Endodermal cell (in vitro differentiated cells): ENCODE measurements at regions not wholly inside any gene's neighbourhood (a gene's known extent, or its start where the extent isn't known, plus 50 kb on each side); places are given as distances from the start of the nearest gene placed in this dataset.

Source experiments
- DNase-seq: peaks from one replicate; pipeline ENCODE4 v3.0.0-alpha.2; 2017
- H3K27ac ChIP-seq: 2 replicates; pipeline ENCODE4 v1.5.1; 2013; ENCODE audit warnings: mild to moderate bottlenecking, low read depth, low read length, moderate library complexity
- H3K27me3 ChIP-seq: 2 replicates; pipeline ENCODE4 v1.6.1; 2013; ENCODE audit warnings: mild to moderate bottlenecking, low read length, moderate library complexity; ENCODE audit not compliant: insufficient read depth, control insufficient read depth, poor library complexity, severe bottlenecking
- H3K36me3 ChIP-seq: 2 replicates; pipeline ENCODE4 v1.7.0; 2013; ENCODE audit warnings: mild to moderate bottlenecking, low read length, moderate library complexity; ENCODE audit not compliant: control insufficient read depth, insufficient read depth
- H3K4me1 ChIP-seq: one replicate; pipeline ENCODE4 v1.7.0; 2013; ENCODE audit warnings: low read length; ENCODE audit not compliant: control insufficient read depth, insufficient read depth
- H3K4me3 ChIP-seq: 2 replicates; pipeline ENCODE4 v1.5.1; 2013; ENCODE audit warnings: mild to moderate bottlenecking, low read length, moderate library complexity
- H3K9ac ChIP-seq: 2 replicates; pipeline ENCODE4 v1.6.1; 2013; ENCODE audit warnings: mild to moderate bottlenecking, low read length, moderate library complexity; ENCODE audit not compliant: poor library complexity, severe bottlenecking; ENCODE audit errors: extremely low read depth
- H3K9me3 ChIP-seq: 2 replicates; pipeline ENCODE4 v1.6.1; 2013; ENCODE audit warnings: mild to moderate bottlenecking, low read length, moderate library complexity; ENCODE audit not compliant: control insufficient read depth
- H3K27ac Mint-ChIP-seq: 2 replicates; pipeline ENCODE4 v1.8.0; 2020; ENCODE audit warnings: mixed read lengths
- H3K27me3 Mint-ChIP-seq: 2 replicates; pipeline ENCODE4 v1.8.0; 2021; ENCODE audit warnings: mild to moderate bottlenecking, mixed read lengths; ENCODE audit not compliant: insufficient read depth
- H3K36me3 Mint-ChIP-seq: 2 replicates; pipeline ENCODE4 v1.8.0; 2020; ENCODE audit warnings: low read depth, mixed read lengths
- H3K4me1 Mint-ChIP-seq: 2 replicates; pipeline ENCODE4 v1.8.0; 2020; ENCODE audit warnings: mixed read lengths
- H3K4me3 Mint-ChIP-seq: 2 replicates; pipeline ENCODE4 v1.8.0; 2020; ENCODE audit warnings: mild to moderate bottlenecking, moderate library complexity, mixed read lengths
- H3K9me3 Mint-ChIP-seq: 2 replicates; pipeline ENCODE4 v1.8.0; 2020; ENCODE audit warnings: mild to moderate bottlenecking, mixed read lengths
- WGBS, 2 experiments: methylation state at CpG; one replicate each; pipeline versions ENCODE4 v1.1.5 to v1.1.7; 2013; ENCODE audit warnings: missing lambda C conversion rate in 2 of 2, mixed read lengths in 1 of 2; ENCODE audit not compliant: insufficient coverage in 1 of 2, insufficient read length in 1 of 2; 5-methylcytosine and 5-hydroxymethylcytosine counted together
- TF ChIP-seq, protein P1 (sequence below): fragments of 200-600 bp; sonication (generic); conservative IDR thresholded peaks from 2 replicates; pipeline ENCODE4 v1.5.0; 2021; ENCODE audit warnings: antibody characterized with exemption, mild to moderate bottlenecking

- H3K27ac Mint-ChIP-seq = no peak overlapping the region
- TF ChIP-seq, protein P1, sequence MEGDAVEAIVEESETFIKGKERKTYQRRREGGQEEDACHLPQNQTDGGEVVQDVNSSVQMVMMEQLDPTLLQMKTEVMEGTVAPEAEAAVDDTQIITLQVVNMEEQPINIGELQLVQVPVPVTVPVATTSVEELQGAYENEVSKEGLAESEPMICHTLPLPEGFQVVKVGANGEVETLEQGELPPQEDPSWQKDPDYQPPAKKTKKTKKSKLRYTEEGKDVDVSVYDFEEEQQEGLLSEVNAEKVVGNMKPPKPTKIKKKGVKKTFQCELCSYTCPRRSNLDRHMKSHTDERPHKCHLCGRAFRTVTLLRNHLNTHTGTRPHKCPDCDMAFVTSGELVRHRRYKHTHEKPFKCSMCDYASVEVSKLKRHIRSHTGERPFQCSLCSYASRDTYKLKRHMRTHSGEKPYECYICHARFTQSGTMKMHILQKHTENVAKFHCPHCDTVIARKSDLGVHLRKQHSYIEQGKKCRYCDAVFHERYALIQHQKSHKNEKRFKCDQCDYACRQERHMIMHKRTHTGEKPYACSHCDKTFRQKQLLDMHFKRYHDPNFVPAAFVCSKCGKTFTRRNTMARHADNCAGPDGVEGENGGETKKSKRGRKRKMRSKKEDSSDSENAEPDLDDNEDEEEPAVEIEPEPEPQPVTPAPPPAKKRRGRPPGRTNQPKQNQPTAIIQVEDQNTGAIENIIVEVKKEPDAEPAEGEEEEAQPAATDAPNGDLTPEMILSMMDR = no peak
- Histone ChIP-seq H3K4me3 (no peak overlapping the region), H3K9me3 (peaks cover 10% of the 10 kb centered on the region), H3K4me1 (no peaks in the 10 kb centered on the region), H3K36me3 (no peaks in the 10 kb centered on the region), H3K27ac (no peak overlapping the region), H3K9ac (no peak overlapping the region), H3K27me3 (no peaks in the 10 kb centered on the region)
- no peaks in the 10 kb centered on the region for H3K36me3 Mint-ChIP-seq
- H3K4me3 Mint-ChIP-seq = no peak overlapping the region
- no peaks in the 10 kb centered on the region for H3K27me3 Mint-ChIP-seq
- H3K4me1 Mint-ChIP-seq = no peaks in the 10 kb centered on the region
- DNase-seq = no peak
- H3K9me3 Mint-ChIP-seq = peaks cover 10% of the 10 kb centered on the region
- WGBS, 2 experiments = 94 to 100% methylated on average over 1 of the region's 1 CpG
Observed at GRCh38 chr16:62966626-62967025, 930.4 kb upstream of the CDH8 start.

- TF ChIP-seq, protein P1 = no peak
- Histone ChIP-seq H3K9ac (no peak overlapping the region), H3K4me1 (no peaks in the 10 kb centered on the region), H3K36me3 (no peaks in the 10 kb centered on the region), H3K27me3 (no peaks in the 10 kb centered on the region), H3K9me3 (peaks cover 10% of the 10 kb centered on the region), H3K27ac (no peak overlapping the region), H3K4me3 (no peak overlapping the region)
- H3K4me3 Mint-ChIP-seq = no peak overlapping the region
- no peak for DNase-seq
- H3K4me1 Mint-ChIP-seq = no peaks in the 10 kb centered on the region
- H3K27ac Mint-ChIP-seq = no peak overlapping the region
- no peaks in the 10 kb centered on the region for H3K36me3 Mint-ChIP-seq
- WGBS, 2 experiments = 90 to 100% methylated on average over 3 of the region's 3 CpGs
- H3K27me3 Mint-ChIP-seq = no peaks in the 10 kb centered on the region
- H3K9me3 Mint-ChIP-seq = peaks cover 10% of the 10 kb centered on the region
Observed at GRCh38 chr16:62965831-62966230, 929.6 kb upstream of the CDH8 start.

- no peak overlapping the region for H3K4me3 Mint-ChIP-seq
- DNase-seq = no peak
- no peaks in the 10 kb centered on the region for H3K27me3 ChIP-seq
- H3K27ac Mint-ChIP-seq = no peak overlapping the region
- H3K9me3 Mint-ChIP-seq = peaks cover 12% of the 10 kb centered on the region
- H3K9me3 ChIP-seq = peaks cover 10% of the 10 kb centered on the region
- no peaks in the 10 kb centered on the region for H3K4me1 ChIP-seq
- no peak overlapping the region for H3K4me3 ChIP-seq
- H3K36me3 Mint-ChIP-seq = no peaks in the 10 kb centered on the region
- no peak overlapping the region for H3K27ac ChIP-seq
- WGBS, 2 experiments = 92 to 94% methylated on average over 2 of the region's 2 CpGs
- TF ChIP-seq, protein P1 = no peak
- H3K4me1 Mint-ChIP-seq = peaks cover 3% of the 10 kb centered on the region
- H3K36me3 ChIP-seq = no peaks in the 10 kb centered on the region
- H3K27me3 Mint-ChIP-seq = no peaks in the 10 kb centered on the region
- no peak overlapping the region for H3K9ac ChIP-seq
Observed at GRCh38 chr16:62963846-62964245, 927.6 kb upstream of the CDH8 start.
